Ectodermal cell (in vitro differentiated cells): ENCODE measurements at regions not wholly inside any gene's neighbourhood (a gene's known extent, or its start where the extent isn't known, plus 50 kb on each side); places are given as distances from the start of the nearest gene placed in this dataset.

Experiments used
- H3K27ac ChIP-seq: 2 replicates; pipeline ENCODE4 v1.7.0; 2013; ENCODE audit warnings: mild to moderate bottlenecking, low read depth, low read length; ENCODE audit not compliant: insufficient read depth, poor library complexity, severe bottlenecking
- H3K27me3 ChIP-seq: 2 replicates; pipeline ENCODE4 v1.7.0; 2013; ENCODE audit warnings: mild to moderate bottlenecking, low read length; ENCODE audit not compliant: insufficient read depth, control insufficient read depth, poor library complexity, severe bottlenecking
- H3K36me3 ChIP-seq: one replicate; pipeline ENCODE4 v1.7.0; 2013; ENCODE audit warnings: low read length; ENCODE audit not compliant: control insufficient read depth, insufficient read depth
- H3K4me1 ChIP-seq: one replicate; pipeline ENCODE4 v1.7.0; 2013; ENCODE audit warnings: low read length; ENCODE audit not compliant: control insufficient read depth, insufficient read depth
- H3K4me3 ChIP-seq: 2 replicates; pipeline ENCODE4 v1.7.0; 2013; ENCODE audit warnings: low read depth, low read length, control low read depth; ENCODE audit not compliant: insufficient read depth
- H3K9me3 ChIP-seq: 2 replicates; pipeline ENCODE4 v1.7.0; 2013; ENCODE audit warnings: mild to moderate bottlenecking, low read length, moderate library complexity; ENCODE audit not compliant: control insufficient read depth
- WGBS, 2 experiments: methylation state at CpG; one replicate each; pipeline ENCODE4 v1.1.7; 2013; ENCODE audit warnings: missing lambda C conversion rate in 2 of 2; 5-methylcytosine and 5-hydroxymethylcytosine counted together

DNA sequence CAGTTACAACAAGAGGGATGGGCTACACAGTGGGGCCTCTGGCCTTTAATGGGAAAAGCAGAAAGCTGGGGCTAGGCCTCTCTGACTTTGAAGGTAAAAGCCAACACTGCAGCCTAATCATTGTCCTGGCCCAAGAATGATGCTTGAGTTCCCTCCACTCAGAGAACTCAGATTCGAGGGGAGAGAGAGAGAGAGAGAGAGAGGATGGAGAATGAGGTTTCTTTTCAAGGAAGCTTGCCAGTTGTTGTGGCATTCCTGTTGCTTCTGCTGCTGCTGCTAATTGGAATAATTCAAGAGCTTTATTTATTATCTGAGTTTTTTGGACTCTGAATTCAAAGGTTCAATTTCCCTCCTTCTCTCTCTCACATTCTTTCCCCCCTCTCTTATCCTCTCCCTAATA, 144.6 kb upstream of the IRX6 start:
- H3K4me1 ChIP-seq, result peaks cover 18% of the 10 kb centered on the region
- 88 to 91% methylated on average over 1 of the region's 1 CpG for WGBS, 2 experiments
- H3K9me3 ChIP-seq, result no peaks in the 10 kb centered on the region
- H3K4me3 ChIP-seq, result no peak overlapping the region
- peak overlapping the region; percentile 5 for H3K27ac ChIP-seq
- H3K27me3 ChIP-seq, result no peaks in the 10 kb centered on the region
- no peaks in the 10 kb centered on the region for H3K36me3 ChIP-seq

DNA sequence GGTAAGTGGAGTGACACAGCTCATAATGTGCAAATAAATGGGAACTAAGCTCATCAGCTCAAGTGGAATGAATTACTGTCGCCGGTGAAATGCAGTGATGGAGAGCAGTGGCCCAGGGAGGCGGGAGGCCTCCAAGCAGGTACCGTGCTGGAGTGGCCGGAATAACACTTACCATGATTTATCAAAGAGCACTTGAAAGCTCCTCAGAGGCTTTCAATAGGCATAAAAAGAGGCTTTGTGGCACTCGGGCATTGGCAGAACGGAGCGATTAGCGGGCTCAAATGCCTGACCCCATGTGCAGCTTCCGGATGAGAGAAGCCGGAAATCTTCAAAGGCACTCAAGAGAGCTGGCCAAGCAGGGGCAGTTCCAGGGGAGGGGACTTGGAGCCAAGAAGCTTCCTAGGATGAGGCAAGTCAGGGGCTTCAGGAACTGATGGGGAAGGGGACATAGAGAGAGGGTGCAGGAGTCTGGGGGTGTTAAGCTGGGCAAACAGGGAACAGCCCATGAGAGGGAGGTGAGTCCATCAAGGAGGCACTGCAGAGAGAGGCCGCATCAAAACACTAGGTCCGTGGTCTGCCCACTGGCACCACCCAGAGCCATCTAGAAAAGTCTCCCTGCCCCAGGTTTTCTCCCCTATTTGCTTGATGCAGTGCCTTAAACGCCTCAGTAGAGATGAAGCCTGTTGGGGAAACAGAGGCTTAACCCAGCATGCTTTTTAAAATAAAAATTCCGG, 144.0 kb upstream of the IRX6 start:
- peaks cover 18% of the 10 kb centered on the region for H3K4me1 ChIP-seq
- H3K9me3 ChIP-seq, result no peaks in the 10 kb centered on the region
- no peaks in the 10 kb centered on the region for H3K27me3 ChIP-seq
- no peak overlapping the region for H3K27ac ChIP-seq
- H3K4me3 ChIP-seq, result no peak overlapping the region
- H3K36me3 ChIP-seq, result no peaks in the 10 kb centered on the region
- WGBS, 2 experiments, result 80 to 83% methylated on average over 15 of the region's 15 CpGs

DNA sequence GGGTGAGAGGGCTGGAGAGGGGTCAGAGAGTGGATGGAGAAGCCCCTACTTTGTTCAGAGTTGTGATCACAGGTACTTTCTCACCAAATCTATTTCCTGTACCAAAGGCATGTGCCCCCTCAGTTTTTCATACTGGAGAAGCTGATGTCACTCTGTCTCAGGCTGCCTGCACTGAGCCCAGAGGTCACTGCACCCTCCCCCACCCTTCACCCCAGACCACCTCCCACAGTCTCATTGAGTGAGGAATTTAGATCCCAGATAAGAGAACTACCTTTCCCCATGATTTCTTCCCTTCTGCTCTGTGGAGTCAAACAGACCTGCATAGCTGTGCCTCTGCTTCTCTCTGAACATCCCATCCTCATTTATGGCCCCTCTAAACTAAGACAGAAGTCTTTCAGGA, 140.0 kb upstream of the IRX6 start:
- Histone ChIP-seq H3K4me1 (peaks cover 18% of the 10 kb centered on the region), H3K4me3 (no peak overlapping the region)

DNA sequence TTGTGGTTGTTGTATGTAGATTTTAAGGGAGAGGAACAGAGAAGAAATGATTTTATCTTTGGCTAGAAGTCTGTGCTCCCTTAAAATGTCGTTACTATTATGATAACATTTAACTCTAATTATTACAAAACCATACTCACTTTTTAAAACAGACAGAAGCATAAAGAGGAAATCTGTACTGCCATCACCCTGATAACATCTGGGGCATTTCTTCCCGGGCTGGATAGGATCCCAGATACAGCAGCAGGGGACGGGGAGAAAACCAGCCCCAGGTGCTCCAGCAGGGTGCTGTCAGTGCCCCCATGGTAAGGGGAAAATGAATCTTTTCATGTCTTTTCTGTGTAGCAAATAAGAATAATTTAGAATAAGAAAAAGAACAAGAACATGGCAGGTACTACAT, 139.4 kb upstream of the IRX6 start:
- H3K4me3 ChIP-seq, result no peak overlapping the region
- H3K27ac ChIP-seq, result no peak overlapping the region
- WGBS, 2 experiments, result 73 to 75% methylated on average over 3 of the region's 3 CpGs
- H3K9me3 ChIP-seq, result no peaks in the 10 kb centered on the region
- peaks cover 13% of the 10 kb centered on the region for H3K4me1 ChIP-seq
- no peaks in the 10 kb centered on the region for H3K27me3 ChIP-seq
- H3K36me3 ChIP-seq, result no peaks in the 10 kb centered on the region

More for the DNA sequence above, 140.0 kb upstream of the IRX6 start:
- Histone ChIP-seq H3K27me3 (no peaks in the 10 kb centered on the region), H3K27ac (no peak overlapping the region), H3K36me3 (no peaks in the 10 kb centered on the region), H3K9me3 (no peaks in the 10 kb centered on the region)

DNA sequence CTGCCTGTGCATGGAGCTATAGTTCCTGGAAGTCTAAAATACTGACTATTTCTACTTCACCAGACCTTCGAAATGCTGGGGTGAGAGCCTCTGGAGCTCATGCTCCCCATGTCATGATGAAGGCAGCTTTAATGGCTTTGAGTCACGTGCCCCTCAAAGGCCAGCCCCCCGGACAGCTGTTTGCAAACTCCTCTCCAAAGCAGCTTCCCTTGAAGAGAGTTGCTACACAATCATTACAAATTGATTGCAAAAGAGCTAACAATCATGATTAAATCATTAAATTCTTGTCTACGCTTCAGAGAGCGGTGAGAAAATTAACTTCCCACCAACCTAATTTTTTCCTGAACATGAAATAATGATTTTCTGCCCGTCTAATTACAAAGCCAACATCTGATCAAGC, 134.8 kb upstream of the IRX6 start:
- Histone ChIP-seq H3K9me3 (peaks cover 4% of the 10 kb centered on the region), H3K27ac (no peak overlapping the region), H3K4me3 (no peak overlapping the region), H3K4me1 (peaks cover 9% of the 10 kb centered on the region), H3K27me3 (no peaks in the 10 kb centered on the region), H3K36me3 (no peaks in the 10 kb centered on the region)
- 78 to 79% methylated on average over 5 of the region's 6 CpGs for WGBS, 2 experiments

DNA sequence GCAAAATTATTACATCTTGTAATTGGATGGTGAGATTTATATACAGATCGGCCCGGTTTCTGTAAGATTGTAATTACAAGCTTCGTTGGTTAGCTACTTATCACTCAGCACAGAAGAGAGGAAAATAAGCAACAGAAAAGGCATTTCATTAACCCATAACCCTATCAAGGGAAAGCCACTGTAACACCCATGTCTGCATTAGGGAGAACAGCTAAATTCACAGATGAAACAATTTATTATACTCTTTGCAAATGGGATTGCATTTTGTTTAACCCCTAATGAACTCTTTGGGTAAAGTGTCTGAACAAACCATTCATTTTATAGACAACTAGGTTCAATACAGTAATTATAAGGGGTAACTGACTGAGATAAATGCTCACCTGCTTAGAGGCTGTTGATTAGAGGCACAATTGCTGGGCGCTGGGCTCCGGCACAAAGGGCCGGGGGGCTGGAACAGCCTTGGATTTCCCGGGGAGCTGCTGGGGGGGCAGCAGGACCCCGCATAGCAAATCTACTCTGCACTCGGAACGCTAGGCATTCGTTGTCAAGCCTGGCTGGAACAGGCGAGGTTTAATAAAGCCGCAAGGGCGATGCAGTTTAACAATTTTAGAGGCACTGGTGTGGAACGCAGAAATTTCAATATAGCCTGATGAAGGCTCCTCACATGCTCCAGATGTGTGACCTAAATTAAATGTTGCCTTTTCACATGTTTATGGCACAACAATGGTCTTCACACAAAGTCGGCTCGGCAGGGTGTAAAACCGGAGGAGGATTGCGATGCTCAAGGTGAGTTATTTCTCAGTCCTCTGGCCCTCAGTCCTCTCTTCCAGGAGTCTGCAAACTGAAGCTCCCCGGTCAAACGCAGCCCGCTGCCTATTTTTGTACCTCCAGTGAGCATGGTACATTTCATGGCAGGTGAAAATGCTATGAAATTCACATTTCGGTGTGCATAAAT, 134.0 kb upstream of the IRX6 start:
- no peak overlapping the region for H3K4me3 ChIP-seq
- no peaks in the 10 kb centered on the region for H3K27me3 ChIP-seq
- peaks cover 4% of the 10 kb centered on the region for H3K9me3 ChIP-seq
- H3K27ac ChIP-seq, result no peak overlapping the region
- no peaks in the 10 kb centered on the region for H3K36me3 ChIP-seq
- peaks cover 7% of the 10 kb centered on the region for H3K4me1 ChIP-seq
- 52 to 54% methylated on average over 20 to 22 of the region's 23 CpGs for WGBS, 2 experiments

DNA sequence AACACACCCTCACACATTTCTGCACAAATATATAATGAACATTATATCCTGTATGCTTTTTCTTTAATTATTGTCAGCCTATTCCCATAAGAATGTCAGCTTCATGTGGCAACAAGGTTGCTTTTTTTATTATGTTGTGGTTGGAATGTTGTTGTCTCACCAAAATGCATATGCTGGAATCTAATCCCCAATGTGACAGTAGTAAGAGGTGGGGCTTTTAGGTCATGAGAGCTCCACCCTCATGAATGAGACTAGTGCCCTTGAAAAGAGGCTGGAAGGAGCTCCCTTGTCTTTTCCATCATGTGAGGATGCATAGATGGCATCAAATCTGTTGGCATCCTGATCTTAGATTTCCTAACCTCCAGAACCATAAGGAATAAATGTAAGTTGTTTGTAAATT, 131.3 kb upstream of the IRX6 start:
- Histone ChIP-seq H3K27me3 (no peaks in the 10 kb centered on the region), H3K9me3 (peaks cover 4% of the 10 kb centered on the region), H3K36me3 (no peaks in the 10 kb centered on the region), H3K27ac (no peak overlapping the region), H3K4me3 (no peak overlapping the region), H3K4me1 (peaks cover 7% of the 10 kb centered on the region)

DNA sequence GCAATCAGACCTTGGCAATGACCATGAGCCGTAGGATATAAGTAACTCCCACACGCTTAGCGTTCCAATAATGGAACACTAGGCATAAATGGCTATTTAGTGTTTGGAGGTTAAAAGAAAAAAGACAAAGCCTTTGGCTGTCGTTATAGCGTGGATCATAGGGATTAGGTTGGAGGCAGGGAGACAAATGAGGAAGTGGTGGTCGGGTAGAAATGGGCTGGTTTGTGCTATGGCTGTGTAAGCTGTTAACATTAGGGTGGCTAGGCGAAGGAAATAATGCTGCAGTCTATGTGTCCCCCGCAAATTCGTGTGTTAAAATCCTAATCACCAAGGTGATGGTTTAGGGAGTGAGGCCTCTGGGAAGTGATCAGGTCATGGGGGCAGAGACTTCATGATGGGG, 120.4 kb upstream of the IRX6 start:
- Histone ChIP-seq H3K9me3 (no peaks in the 10 kb centered on the region), H3K36me3 (no peaks in the 10 kb centered on the region), H3K27me3 (no peaks in the 10 kb centered on the region), H3K27ac (no peak overlapping the region), H3K4me1 (no peaks in the 10 kb centered on the region), H3K4me3 (no peak overlapping the region)
- WGBS, 2 experiments, result 93 to 94% methylated on average over 9 of the region's 9 CpGs

DNA sequence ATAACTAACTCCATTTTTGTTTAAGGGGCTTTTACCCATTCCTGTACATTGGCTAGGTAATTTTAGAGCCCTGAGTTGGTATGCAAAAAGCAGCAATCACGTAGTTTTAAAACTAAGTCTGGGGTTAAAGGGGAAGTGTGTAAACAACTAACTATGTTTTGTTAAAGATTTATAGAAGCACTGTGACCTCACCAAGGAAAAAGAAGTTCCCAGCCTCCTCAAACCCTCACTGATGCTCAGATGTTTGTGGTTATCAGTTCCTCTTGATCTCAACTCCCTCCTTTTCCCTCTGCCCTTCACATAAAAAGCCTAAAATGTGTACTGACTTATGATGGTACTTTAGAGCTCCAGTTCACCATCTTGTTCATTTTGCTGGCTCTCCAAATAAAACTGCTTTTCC, 119.9 kb upstream of the IRX6 start:
- Histone ChIP-seq H3K36me3 (no peaks in the 10 kb centered on the region), H3K4me3 (no peak overlapping the region), H3K27me3 (no peaks in the 10 kb centered on the region), H3K27ac (no peak overlapping the region), H3K4me1 (no peaks in the 10 kb centered on the region), H3K9me3 (no peaks in the 10 kb centered on the region)
- 94 to 100% methylated on average over 1 of the region's 1 CpG for WGBS, 2 experiments

DNA sequence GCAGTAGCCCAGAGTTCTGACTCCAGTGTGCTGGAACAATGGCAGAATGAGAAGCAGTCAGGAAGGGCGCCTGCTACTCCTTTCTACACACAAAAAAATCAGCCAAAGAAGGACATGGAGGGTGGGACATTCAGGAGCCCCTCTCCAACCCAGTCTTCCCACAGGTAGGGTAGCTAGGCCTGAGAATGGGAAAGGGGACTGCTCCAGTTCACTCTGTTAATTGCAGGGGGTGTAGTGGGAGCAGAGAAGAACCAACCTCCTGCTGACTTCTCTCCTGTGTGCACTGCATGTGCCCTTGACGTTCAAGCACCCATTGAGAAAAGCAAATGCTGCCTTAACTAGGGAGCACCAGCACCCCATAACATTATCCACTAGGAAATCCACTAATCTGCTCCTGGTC, 119.1 kb upstream of the IRX6 start:
- Histone ChIP-seq H3K4me1 (no peaks in the 10 kb centered on the region), H3K9me3 (no peaks in the 10 kb centered on the region), H3K27ac (no peak overlapping the region), H3K36me3 (no peaks in the 10 kb centered on the region), H3K4me3 (no peak overlapping the region), H3K27me3 (no peaks in the 10 kb centered on the region)
- WGBS, 2 experiments, result 62 to 78% methylated on average over 2 of the region's 2 CpGs
